ENCODE measurements at regions not wholly inside any gene's neighbourhood (a gene's known extent, or its start where the extent isn't known, plus 50 kb on each side); places are given as distances from the start of the nearest gene placed in this dataset.

GRCh38 chr1:101135526-101135925 lies 101.3 kb upstream of the S1PR1 start:
- intact Hi-C loops (cut with DNase I, micrococcal nuclease): no loop called here
- no peak overlapping the region for H3K4me3 ChIP-seq
- DNase-seq (no peak), ATAC-seq (no peak)
- TF ChIP-seq CTCF (IDR thresholded peaks at IDR 0.05): no peak
- no peaks in the 10 kb centered on the region for H3K9me3 ChIP-seq
- H3K4me1 ChIP-seq (ENCODE audit: low read depth): no peaks in the 10 kb centered on the region
- H3K36me3 ChIP-seq (ENCODE audit: low read depth): no peaks in the 10 kb centered on the region

- intact Hi-C loops (cut with DNase I, micrococcal nuclease): no loop called here
Observed at GRCh38 chr1:101131239-101131843, 105.5 kb upstream of the S1PR1 start.

GRCh38 chr1:101130673-101131072 lies 105.1 kb upstream of the DPH5 start:
- TF ChIP-seq CTCF (IDR thresholded peaks at IDR 0.05): no peak
- Histone ChIP-seq H3K9me3 (no peaks in the 10 kb centered on the region), H3K4me1 (ENCODE audit: low read depth) (no peaks in the 10 kb centered on the region), H3K4me3 (no peak overlapping the region), H3K36me3 (ENCODE audit: low read depth) (no peaks in the 10 kb centered on the region)
- intact Hi-C loops (cut with DNase I, micrococcal nuclease): no loop called here
- ATAC-seq (no peak), DNase-seq (no peak)

More at GRCh38 chr1:101131239-101131843, 105.5 kb upstream of the S1PR1 start:
- no peak for DNase-seq
- ATAC-seq: no peak
- Histone ChIP-seq H3K9me3 (no peaks in the 10 kb centered on the region), H3K4me1 (ENCODE audit: low read depth) (no peaks in the 10 kb centered on the region), H3K4me3 (no peak overlapping the region), H3K36me3 (ENCODE audit: low read depth) (no peaks in the 10 kb centered on the region)
- TF ChIP-seq CTCF (IDR thresholded peaks at IDR 0.05): no peak

- Histone ChIP-seq H3K4me3 (no peak overlapping the region), H3K36me3 (ENCODE audit: low read depth) (no peaks in the 10 kb centered on the region), H3K4me1 (ENCODE audit: low read depth) (no peaks in the 10 kb centered on the region), H3K9me3 (no peaks in the 10 kb centered on the region)
- DNase-seq: no peak
- intact Hi-C loops (cut with DNase I, micrococcal nuclease): no loop called here
- no peak for TF ChIP-seq CTCF (IDR thresholded peaks at IDR 0.05)
- ATAC-seq: no peak
Observed at GRCh38 chr1:101128846-101129245, 103.3 kb upstream of the DPH5 start.

- DNase-seq (no peak), ATAC-seq (peak; percentile 64)
- intact Hi-C loops (cut with DNase I, micrococcal nuclease): no loop called here
Observed at GRCh38 chr1:101128211-101128727, 102.7 kb upstream of the DPH5 start.

More at GRCh38 chr1:101128211-101128727, 102.7 kb upstream of the DPH5 start:
- H3K4me1 ChIP-seq (ENCODE audit: low read depth): no peaks in the 10 kb centered on the region
- H3K36me3 ChIP-seq (ENCODE audit: low read depth): no peaks in the 10 kb centered on the region
- H3K9me3 ChIP-seq: no peaks in the 10 kb centered on the region
- no peak overlapping the region for H3K4me3 ChIP-seq
- no peak for TF ChIP-seq CTCF (IDR thresholded peaks at IDR 0.05)

Data from mucosa of descending colon (tissue), 3 donors.